Nephron (organoid): ENCODE measurements at regions not wholly inside any gene's neighbourhood (a gene's known extent, or its start where the extent isn't known, plus 50 kb on each side); places are given as distances from the start of the nearest gene placed in this dataset.
"Not testable (repeated sequence)": the region's sequence is repeated elsewhere in the genome, so short reads cannot be mapped to it uniquely, and the experiment has no call there.

Experiments
- H3K27ac Mint-ChIP-seq, 3 experiments: 2 replicates each; pipeline ENCODE4 v1.8.0; 2020; ENCODE audit warnings: mixed read lengths in 3 of 3, mild to moderate bottlenecking in 2 of 3, moderate library complexity in 1 of 3
- H3K27me3 Mint-ChIP-seq: 2 replicates; pipeline ENCODE4 v1.8.0; 2021; ENCODE audit warnings: low read depth, mild to moderate bottlenecking, moderate library complexity, mixed read lengths
- H3K36me3 Mint-ChIP-seq: 2 replicates; pipeline ENCODE4 v1.8.0; 2020; ENCODE audit warnings: low read depth, mixed read lengths
- H3K4me1 Mint-ChIP-seq: 2 replicates; pipeline ENCODE4 v1.8.0; 2020; ENCODE audit warnings: mixed read lengths
- H3K4me3 Mint-ChIP-seq, 3 experiments: 2 replicates each; pipeline ENCODE4 v1.8.0; 2020; ENCODE audit warnings: mild to moderate bottlenecking in 3 of 3, mixed read lengths in 3 of 3, moderate library complexity in 2 of 3
- H3K9me3 Mint-ChIP-seq: 2 replicates; pipeline ENCODE4 v1.8.0; 2020; ENCODE audit warnings: mixed read lengths
- TF ChIP-seq, protein P1 (sequence below), 3 experiments: fragments of 200-600 bp; sonication (generic); IDR thresholded peaks; one replicate each; pipeline ENCODE4 v1.5.0; 2021; ENCODE audit warnings: antibody characterized with exemption in 3 of 3; ENCODE audit not compliant: unreplicated experiment in 3 of 3

DNA sequence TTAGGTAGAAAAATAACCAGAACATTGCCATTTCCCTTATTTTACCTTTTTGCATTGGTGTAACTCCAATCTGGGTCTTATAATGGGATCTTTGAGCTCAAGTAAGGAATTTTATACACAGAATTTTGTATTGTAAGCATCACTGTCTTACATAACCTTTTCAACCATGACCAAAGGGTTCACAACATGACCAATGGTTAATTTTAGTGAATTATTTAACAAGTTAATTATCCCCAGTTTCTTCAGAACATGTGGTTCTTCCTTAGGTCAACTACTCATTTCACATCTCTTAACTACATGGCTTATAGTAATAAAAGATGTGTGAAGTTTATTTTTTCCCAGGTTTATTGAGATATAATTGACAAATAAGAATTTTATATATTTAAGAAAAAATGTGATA lies 74.2 kb upstream of the RHOBTB1 start:
- Mint-ChIP-seq H3K27ac (peak overlapping the region in 2 of 3 experiments; percentile 46 to 68), H3K4me3 (no peak overlapping the region), H3K4me1 (peaks cover 36% of the 10 kb centered on the region), H3K27me3 (no peaks in the 10 kb centered on the region), H3K36me3 (no peaks in the 10 kb centered on the region), H3K9me3 (peaks cover 2% of the 10 kb centered on the region)
- TF ChIP-seq, protein P1, sequence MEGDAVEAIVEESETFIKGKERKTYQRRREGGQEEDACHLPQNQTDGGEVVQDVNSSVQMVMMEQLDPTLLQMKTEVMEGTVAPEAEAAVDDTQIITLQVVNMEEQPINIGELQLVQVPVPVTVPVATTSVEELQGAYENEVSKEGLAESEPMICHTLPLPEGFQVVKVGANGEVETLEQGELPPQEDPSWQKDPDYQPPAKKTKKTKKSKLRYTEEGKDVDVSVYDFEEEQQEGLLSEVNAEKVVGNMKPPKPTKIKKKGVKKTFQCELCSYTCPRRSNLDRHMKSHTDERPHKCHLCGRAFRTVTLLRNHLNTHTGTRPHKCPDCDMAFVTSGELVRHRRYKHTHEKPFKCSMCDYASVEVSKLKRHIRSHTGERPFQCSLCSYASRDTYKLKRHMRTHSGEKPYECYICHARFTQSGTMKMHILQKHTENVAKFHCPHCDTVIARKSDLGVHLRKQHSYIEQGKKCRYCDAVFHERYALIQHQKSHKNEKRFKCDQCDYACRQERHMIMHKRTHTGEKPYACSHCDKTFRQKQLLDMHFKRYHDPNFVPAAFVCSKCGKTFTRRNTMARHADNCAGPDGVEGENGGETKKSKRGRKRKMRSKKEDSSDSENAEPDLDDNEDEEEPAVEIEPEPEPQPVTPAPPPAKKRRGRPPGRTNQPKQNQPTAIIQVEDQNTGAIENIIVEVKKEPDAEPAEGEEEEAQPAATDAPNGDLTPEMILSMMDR (IDR thresholded peaks at IDR 0.05; ENCODE audit: unreplicated experiment in 3 of 3), result no peak

DNA sequence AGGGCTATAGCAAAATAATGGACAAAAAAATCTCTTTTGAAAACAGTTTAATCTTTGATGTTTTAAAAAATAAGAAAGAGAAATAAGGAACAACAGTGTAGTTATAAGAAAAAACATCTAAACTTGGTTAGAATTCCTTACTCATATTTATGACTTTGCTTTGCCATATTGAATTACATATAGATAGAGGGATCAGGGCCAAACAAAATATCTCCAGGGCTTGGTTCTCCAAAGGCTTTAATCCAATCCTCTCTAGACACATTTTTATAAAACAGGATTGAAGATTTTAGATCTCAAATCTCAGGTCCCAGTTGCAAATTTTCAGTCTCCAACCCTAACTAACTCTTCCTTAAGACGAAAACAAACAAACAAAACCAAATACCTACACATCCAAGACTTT lies 72.6 kb upstream of the RHOBTB1 start:
- no peak overlapping the region for H3K4me3 Mint-ChIP-seq
- TF ChIP-seq, protein P1 (IDR thresholded peaks at IDR 0.05; ENCODE audit: unreplicated experiment in 3 of 3), result no peak
- H3K36me3 Mint-ChIP-seq, result no peaks in the 10 kb centered on the region

DNA sequence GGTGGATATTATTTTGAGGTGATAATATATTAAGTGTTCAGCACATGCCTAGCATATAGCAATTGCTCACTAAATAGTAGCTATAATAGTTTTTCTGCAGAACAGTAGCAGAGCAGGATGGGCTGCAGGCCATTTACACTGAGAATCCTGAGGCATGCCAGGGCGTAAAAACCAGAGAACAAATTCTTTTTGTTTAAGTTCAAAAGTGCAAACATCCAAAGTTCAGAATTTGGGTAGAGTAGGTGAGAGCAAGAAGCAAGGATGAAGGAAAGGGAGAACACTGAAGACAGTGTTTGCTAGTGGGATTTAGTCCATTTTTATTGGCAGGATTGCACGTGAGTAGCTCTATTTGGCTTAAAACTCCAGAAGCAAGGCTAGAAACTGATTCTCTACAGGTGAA lies 72.0 kb upstream of the RHOBTB1 start:
- Mint-ChIP-seq H3K9me3 (peaks cover 2% of the 10 kb centered on the region), H3K36me3 (no peaks in the 10 kb centered on the region), H3K27me3 (no peaks in the 10 kb centered on the region), H3K4me1 (peaks cover 26% of the 10 kb centered on the region), H3K27ac (peak overlapping the region; percentile 64 to 76 (median 66)), H3K4me3 (no peak overlapping the region)
- TF ChIP-seq, protein P1 (IDR thresholded peaks at IDR 0.05; ENCODE audit: unreplicated experiment in 3 of 3), result no peak

More for the DNA sequence above, 72.6 kb upstream of the RHOBTB1 start:
- Mint-ChIP-seq H3K27ac (peak overlapping the region; percentile 33 to 76 (median 66)), H3K27me3 (no peaks in the 10 kb centered on the region), H3K4me1 (peaks cover 26% of the 10 kb centered on the region), H3K9me3 (peaks cover 2% of the 10 kb centered on the region)

DNA sequence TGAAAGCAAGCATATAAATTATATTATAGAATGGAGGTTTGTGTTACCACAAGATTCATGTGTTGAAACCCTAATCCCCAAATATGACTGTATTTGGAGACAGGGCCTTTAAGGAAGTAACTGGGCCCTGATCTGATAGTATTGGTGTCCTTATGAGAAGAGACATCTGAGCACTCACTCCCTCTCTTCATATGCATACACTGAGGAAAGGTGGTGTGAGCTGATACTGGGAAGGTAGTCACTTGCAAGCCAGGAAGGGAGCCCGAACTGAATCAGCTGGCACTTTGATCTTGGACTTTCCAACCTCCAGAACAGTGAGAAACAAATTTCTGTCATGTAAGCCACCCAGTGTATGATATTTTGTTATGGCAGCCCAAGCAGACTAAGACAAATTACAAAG lies 66.9 kb upstream of the RHOBTB1 start:
- H3K27me3 Mint-ChIP-seq, result peaks cover 6% of the 10 kb centered on the region
- H3K27ac Mint-ChIP-seq, result peak overlapping the region in 1 of 3 experiments; percentile 84
- peaks cover 14% of the 10 kb centered on the region for H3K9me3 Mint-ChIP-seq
- H3K36me3 Mint-ChIP-seq, result peaks cover 5% of the 10 kb centered on the region
- TF ChIP-seq, protein P1 (IDR thresholded peaks at IDR 0.05; ENCODE audit: unreplicated experiment in 3 of 3), result no peak
- H3K4me1 Mint-ChIP-seq, result peaks cover 10% of the 10 kb centered on the region
- no peak overlapping the region for H3K4me3 Mint-ChIP-seq

DNA sequence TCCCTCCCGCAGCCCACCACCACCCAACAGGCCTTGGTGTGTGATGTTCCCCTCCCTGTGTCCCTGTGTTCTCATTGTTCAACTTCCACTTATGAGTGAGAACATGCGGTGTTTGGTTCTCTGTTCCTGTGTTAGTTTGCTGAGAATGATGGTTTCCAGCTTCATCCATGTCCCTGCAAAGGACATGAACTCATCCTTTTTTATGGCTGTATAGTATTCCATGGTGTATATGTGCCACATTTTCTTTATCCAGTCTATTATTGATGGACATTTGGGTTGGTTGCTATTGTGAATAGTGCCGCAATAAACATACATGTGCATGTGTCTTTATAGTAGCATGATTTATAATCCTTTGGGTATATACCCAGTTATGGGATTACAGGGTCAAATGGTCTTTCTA lies 59.1 kb upstream of the RHOBTB1 start:
- not testable (repeated sequence) for H3K4me1 Mint-ChIP-seq, H3K36me3 Mint-ChIP-seq, H3K27ac Mint-ChIP-seq
- peaks cover 32% of the 10 kb centered on the region for H3K9me3 Mint-ChIP-seq
- peak overlapping the region; percentile 21 to 44 (median 42) for H3K4me3 Mint-ChIP-seq
- H3K27me3 Mint-ChIP-seq, result peaks cover 26% of the 10 kb centered on the region

DNA sequence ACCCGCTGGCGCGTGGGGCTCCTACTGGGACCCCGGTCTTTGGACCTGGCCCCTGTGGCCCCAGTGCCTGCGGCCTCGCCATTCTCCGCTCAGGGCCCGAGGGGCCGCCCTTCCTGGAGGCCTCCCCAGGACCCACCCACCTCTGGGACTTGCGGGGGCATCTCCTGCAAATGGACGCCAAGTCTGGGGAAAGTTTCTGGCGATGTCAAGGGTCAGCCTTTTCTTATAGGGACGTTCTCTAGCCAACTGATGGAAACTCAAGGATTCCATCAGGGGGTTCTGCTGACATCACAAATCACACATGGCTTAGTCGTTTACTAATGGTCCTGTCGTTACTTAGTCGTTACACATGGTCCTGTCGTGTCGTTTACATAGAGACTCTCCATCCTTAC lies 57.7 kb upstream of the RHOBTB1 start:
- Mint-ChIP-seq H3K36me3 (no peaks in the 10 kb centered on the region), H3K4me3 (peak overlapping the region; percentile 77 to 86 (median 85)), H3K27ac (peak overlapping the region in 2 of 3 experiments; percentile 26 to 65), H3K4me1 (peaks cover 9% of the 10 kb centered on the region), H3K9me3 (peaks cover 26% of the 10 kb centered on the region), H3K27me3 (peaks cover 27% of the 10 kb centered on the region)
- TF ChIP-seq, protein P1 (IDR thresholded peaks at IDR 0.05; ENCODE audit: unreplicated experiment in 3 of 3), result no peak
